IPS DF 4.7 (cell line): ENCODE measurements at regions not wholly inside any gene's neighbourhood (a gene's known extent, or its start where the extent isn't known, plus 50 kb on each side); places are given as distances from the start of the nearest gene placed in this dataset.

Experiments used
- DNase-seq: peaks from one replicate; pipeline ENCODE4 v3.0.0-alpha.2; 2013; ENCODE audit warnings: low spot score; ENCODE audit errors: extremely low read depth

DNA sequence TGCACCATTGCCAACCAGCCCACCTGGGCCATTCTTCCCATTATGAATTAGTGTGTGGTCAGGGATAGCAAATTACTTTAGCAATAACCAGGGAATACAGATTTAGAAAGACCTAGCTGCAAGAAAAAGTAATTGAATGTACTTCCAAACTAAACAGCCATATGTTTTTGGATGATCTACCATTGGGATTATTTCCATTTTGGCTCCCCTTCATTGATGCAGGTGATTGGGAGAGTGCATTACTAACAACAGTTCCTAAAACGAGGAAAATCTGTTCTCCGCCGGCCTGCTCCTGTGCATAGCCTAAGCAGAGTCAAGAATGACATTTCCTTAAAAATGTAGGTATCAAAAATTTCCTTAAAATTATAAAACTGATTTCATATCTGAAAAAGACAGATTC, 58.5 kb downstream of the MAIP1 start:
- no peak for DNase-seq

- no peak for DNase-seq
Measured at GRCh38 chr2:200021449-200022114, 66.2 kb downstream of the MAIP1 start.

- no peak for DNase-seq
Measured at GRCh38 chr2:200022511-200022910, 67.1 kb downstream of the MAIP1 start.

GRCh38 chr2:200023570-200023969, 68.2 kb downstream of the MAIP1 start:
- no peak for DNase-seq

- DNase-seq, result no peak
Measured at GRCh38 chr2:200025717-200026116, 70.3 kb downstream of the MAIP1 start.

GRCh38 chr2:200026332-200027230, 71.2 kb downstream of the MAIP1 start:
- DNase-seq, result no peak

DNA sequence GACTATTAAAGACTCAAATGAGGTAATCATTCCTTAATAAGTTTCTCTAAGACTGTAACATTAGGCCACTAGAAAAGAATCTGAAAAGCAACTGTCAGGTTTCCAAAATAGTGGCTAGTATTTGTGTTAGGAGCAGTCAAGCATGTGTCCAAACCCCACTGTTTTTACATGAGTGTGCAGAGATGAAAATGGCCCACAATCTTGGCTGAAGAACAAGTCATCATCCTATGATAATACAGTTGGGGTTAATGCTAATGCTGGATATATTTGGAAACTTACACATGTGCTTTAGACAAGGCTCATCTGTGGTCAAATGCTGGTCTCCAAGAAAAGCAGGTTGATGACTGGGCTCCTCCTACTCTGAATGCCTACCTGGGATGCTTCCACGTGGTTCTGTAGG, 73.6 kb downstream of the MAIP1 start:
- DNase-seq, result no peak

- DNase-seq, result no peak
Measured at GRCh38 chr2:200032895-200033294, 77.5 kb downstream of the MAIP1 start.

- no peak for DNase-seq
Measured at GRCh38 chr2:200033929-200034328, 78.5 kb downstream of the MAIP1 start.

DNA sequence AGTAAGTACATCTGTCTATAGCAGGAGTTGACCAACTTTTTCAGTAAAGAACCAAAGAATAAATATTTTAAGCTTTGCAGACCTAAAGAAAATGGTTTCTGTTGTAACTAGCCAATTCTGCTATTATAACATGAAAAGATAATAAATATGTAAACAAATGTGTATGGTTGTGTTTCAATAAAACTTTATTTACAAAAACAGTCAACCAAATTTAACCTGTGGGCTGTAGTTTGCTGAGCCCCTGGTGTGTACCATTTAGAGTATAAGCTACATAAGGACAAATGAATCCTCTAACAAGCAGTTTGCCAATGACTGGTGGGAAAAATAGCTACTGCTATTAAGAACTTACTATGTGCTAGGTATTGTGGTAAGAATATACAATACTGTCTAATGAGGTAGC, 79.4 kb downstream of the MAIP1 start:
- no peak for DNase-seq

DNA sequence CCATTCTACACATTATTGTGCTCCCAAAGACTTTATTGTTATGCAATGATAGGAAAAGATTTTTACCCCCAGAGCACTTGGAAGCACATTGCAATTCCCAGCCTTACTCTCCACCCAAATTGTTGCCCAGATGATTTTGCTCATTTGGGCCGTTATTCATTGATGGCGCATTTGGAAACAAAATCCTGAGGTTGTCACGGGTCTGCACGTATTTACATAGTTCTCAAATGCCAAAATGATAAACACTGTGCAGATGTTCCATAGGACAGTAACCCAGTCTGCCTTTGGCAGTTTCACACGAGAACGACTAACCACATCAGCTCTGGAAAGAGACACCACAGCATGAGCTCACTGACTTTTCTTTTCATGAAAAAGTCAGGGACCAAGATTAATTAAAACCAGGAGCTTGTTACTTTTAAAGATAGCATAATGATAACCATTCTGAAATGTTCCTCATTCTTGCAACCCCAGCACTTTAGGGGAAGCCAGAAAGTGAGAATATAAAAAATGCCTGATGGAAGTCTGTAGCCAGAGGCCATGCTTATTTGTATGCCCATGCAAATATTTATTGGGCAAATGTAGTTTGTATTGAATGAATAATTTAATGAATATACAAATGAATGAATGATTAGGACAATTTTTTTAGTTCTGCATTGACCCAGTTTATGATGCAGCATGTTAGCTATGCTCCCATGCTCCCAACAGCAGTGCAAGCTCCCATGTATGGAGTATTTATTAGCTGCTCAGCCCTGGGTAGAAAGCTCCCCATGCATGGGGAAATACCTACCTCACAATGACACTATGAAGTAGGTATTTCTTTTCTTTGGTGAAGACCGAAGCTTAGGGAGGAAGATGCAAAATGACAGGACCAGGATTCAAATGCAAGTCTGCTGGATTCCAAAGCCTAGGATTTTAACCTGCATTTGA, 84.6 kb downstream of the MAIP1 start:
- DNase-seq, result no peak

DNA sequence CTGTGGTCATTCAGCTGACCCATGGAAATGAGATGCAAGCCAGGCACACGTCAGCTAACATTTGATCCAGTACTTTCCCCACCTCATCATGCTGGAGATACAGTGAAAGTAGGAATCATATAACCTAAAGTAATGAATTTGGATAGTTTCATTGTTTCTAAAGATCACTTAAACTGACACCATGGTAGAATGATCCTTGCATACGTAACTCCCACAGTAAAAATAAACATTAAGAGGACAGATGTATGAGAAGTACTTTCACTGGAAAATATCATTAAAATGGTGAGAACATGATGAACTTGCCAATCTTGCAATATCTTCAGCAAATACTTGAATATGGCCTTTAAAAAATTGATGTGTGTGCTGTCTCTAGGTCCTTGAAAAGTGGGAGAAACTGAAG, 85.4 kb downstream of the MAIP1 start:
- no peak for DNase-seq

DNA sequence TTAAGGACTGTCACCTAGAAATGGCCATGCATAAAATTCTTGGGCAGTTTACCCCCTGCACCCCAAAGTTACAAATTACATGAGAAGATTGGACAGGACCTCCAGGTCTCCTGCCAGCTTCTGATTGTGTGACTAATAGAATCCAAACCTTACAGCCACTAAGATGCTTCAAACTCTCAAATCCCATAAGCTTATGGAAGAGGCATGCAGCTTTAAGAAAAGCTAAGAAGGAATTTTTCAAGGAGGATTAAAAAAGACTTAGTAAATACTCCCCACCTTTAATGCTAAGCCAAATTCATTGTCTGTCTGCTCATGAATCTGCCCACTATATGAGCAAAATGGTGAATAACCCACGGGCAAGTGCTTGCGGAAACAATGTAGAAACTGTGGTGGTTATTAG, 86.3 kb downstream of the MAIP1 start:
- no peak for DNase-seq

- DNase-seq, result no peak
Measured at GRCh38 chr2:200042102-200042735, 86.8 kb downstream of the MAIP1 start.

DNA sequence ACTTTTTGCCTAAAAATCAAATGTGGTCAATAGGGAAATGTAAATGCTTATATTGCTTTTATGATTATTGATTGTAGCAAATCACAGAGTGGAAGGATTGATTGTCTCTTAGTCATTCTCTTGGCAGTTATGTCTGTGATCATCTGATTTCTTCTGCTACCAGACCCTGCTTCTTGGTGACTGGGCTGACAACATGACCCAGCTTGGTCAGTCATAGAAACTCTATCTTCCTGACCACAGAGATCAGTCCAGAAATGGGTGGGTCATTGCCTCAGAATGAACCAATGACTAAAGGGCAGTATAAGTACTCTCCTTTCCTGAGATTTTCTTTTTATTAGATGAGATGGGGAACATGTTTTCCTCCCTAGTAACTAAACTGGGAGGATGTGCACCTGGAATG, 87.6 kb downstream of the MAIP1 start:
- no peak for DNase-seq

DNA sequence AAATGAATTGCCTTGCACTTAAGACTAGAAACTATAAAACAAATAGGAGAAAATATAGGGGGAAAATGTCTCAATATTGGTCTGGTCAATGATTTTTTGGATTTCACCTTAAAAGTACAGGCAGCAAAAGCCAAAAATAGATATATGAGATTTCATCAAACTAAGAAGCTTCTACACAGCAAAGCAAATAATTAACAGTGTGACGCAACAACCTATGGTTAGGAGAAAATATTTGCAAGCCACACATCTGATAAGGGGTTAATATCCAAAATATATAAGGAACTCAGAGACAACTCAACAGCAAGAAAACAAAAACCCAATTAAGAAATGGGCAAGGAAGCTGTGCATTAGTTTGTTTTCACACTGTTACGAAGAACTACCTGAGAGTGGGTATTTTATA, 89.1 kb downstream of the MAIP1 start:
- DNase-seq, result no peak

GRCh38 chr2:200048421-200048820, 93.0 kb downstream of the MAIP1 start:
- no peak for DNase-seq

GRCh38 chr2:200049086-200049485, 93.7 kb downstream of the MAIP1 start:
- no peak for DNase-seq

DNA sequence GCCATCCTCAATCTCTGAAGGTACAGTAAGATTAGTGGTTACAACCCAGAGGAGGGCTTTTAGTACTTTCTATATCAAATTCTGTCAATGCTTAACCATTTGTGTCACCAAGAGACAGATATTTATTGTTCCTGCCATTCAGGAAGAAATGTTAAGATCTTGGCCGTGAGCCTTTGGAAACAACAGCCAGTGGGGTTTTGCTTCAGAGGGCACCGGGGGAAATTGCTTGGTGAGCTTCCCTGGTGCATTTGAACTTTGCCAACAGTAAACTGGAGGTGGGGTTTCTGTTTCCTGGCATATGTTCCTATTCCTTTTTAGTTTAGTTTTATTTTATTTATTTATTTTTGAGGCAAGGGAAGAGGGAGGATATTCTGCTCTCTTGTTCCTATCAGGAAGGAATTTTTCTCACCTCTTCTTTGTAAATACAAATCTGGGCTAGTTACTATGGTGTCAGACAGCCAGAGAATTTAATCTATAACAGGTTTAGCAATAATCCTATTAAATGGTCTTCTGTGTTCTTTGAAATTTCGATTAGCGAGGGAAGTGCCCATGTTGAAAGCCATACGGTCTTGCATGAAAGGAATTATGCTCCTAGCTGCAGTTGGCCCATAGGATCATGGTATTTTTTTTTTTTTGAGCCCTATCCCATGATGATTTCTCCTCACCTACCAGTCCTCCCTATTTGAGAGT, 95.7 kb downstream of the MAIP1 start:
- DNase-seq, result no peak

DNA sequence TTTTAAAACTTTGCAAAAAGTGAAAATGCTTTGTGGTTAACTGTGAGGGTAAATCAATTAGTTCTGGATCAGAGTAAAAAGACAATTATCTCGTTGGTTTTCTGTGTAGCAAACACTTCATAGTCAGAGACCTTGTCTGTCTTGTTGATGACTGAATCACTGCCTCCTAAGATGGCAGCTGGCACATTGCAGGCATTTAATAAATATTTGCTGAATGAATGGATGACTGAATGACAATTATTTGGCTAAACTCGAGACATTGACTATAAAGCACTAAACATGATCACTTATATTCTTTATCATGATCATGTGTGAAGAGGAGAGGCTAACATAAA, 96.2 kb downstream of the MAIP1 start:
- no peak for DNase-seq

GRCh38 chr2:200052627-200053026, 97.2 kb downstream of the MAIP1 start:
- no peak for DNase-seq
